GM12878 (cell line): ENCODE measurements at regions not wholly inside any gene's neighbourhood (a gene's known extent, or its start where the extent isn't known, plus 50 kb on each side); places are given as distances from the start of the nearest gene placed in this dataset.

Experiments used
- CREB1 ChIP-seq: IDR thresholded peaks from 2 replicates; pipeline ENCODE4 v1.6.1; 2012; ENCODE audit warnings: low read depth, mild to moderate bottlenecking, inconsistent platforms
- CTCF ChIP-seq, 3 experiments: IDR thresholded peaks in 2 of 3; conservative IDR thresholded peaks in 1 of 3; 2 replicates each; pipeline ENCODE4 v1.5.1; 2011; ENCODE audit warnings: low read depth in 3 of 3, low read length in 3 of 3, mild to moderate bottlenecking in 3 of 3, control low read depth in 2 of 3, moderate library complexity in 2 of 3, inconsistent platforms in 1 of 3, mixed read lengths in 1 of 3; ENCODE audit not compliant: control insufficient read depth in 2 of 3, insufficient read depth in 1 of 3; ENCODE audit errors: extremely low read depth in 1 of 3
- SP1 ChIP-seq: IDR thresholded peaks from one replicate; pipeline ENCODE4 v1.6.1; 2011; ENCODE audit warnings: low read depth, low read length
- USF2 ChIP-seq: IDR thresholded peaks from 2 replicates; pipeline ENCODE4 v1.6.1; 2011; ENCODE audit warnings: low read depth, low read length, improper control_type of control experiment, borderline replicate concordance

GRCh38 chr2:147091448-147091847 is 753.4 kb upstream of the ACVR2A start:
- no peak for TF ChIP-seq CTCF (IDR thresholded peaks at IDR 0.05 in 2 of 3, conservative IDR thresholded peaks at IDR 0.05 in 1 of 3; ENCODE audit: control insufficient read depth in 2 of 3, extremely low read depth in 1 of 3, insufficient read depth in 1 of 3, low read depth in 3 of 3, low read length in 3 of 3)
- no peak for TF ChIP-seq SP1
- TF ChIP-seq CREB1: no peak
- no peak for TF ChIP-seq USF2
